Hepatocyte (in vitro differentiated cells): ENCODE measurements at regions not wholly inside any gene's neighbourhood (a gene's known extent, or its start where the extent isn't known, plus 50 kb on each side); places are given as distances from the start of the nearest gene placed in this dataset.

Source experiments
- CTCF ChIP-seq: fragments of 200-600 bp; sonication (generic); IDR thresholded peaks from 2 replicates; pipeline ENCODE4 v1.5.1; 2016; ENCODE audit warnings: antibody characterized with exemption, mild to moderate bottlenecking; ENCODE audit not compliant: poor library complexity
- EZH2 ChIP-seq: fragments of 200-600 bp; sonication (generic); IDR thresholded peaks from 2 replicates; pipeline ENCODE4 v1.6.1; 2016; ENCODE audit warnings: antibody characterized with exemption, mild to moderate bottlenecking, borderline replicate concordance

GRCh38 chrX:4485912-4486311 lies 772.5 kb upstream of the PRKX start:
- TF ChIP-seq CTCF (no peak), EZH2 (no peak)
